NCI-H1417 (cell line): ENCODE measurements at regions not wholly inside any gene's neighbourhood (a gene's known extent, or its start where the extent isn't known, plus 50 kb on each side); places are given as distances from the start of the nearest gene placed in this dataset.
"Not testable (repeated sequence)": the region's sequence is repeated elsewhere in the genome, so short reads cannot be mapped to it uniquely, and the experiment has no call there.

ENCODE experiments used
- DNase-seq, 3 experiments: peaks; one replicate each; lab custom pipeline; 2025; lab: John Stamatoyannopoulos, UW

- DNase-seq: peak in 1 of 3 experiments; percentile 18
These were observed 273.2 kb upstream of the PAPPA start for GRCh38 chr9:115880221-115880885.

- DNase-seq: no peak
These were observed 270.7 kb upstream of the PAPPA start for GRCh38 chr9:115882911-115883310.

GRCh38 chr9:115883467-115884329 is 269.9 kb upstream of the PAPPA start:
- peak; percentile 4 to 81 (median 55) for DNase-seq

GRCh38 chr9:115884846-115885245 is 268.7 kb upstream of the PAPPA start:
- DNase-seq: no peak

- no peak for DNase-seq
These were observed 265.5 kb upstream of the PAPPA start for GRCh38 chr9:115888131-115888530.

GRCh38 chr9:115891929-115892328 is 261.7 kb upstream of the PAPPA start:
- no peak for DNase-seq

GRCh38 chr9:115898478-115898877 is 255.1 kb upstream of the PAPPA start:
- DNase-seq: not testable (repeated sequence)

GRCh38 chr9:115900698-115901097 is 252.9 kb upstream of the PAPPA start:
- no peak for DNase-seq

GRCh38 chr9:115910959-115911358 is 242.6 kb upstream of the PAPPA start:
- DNase-seq: no peak

- DNase-seq: no peak
These were observed 241.5 kb upstream of the PAPPA start for GRCh38 chr9:115912086-115912485.

GRCh38 chr9:115913696-115914095 is 239.9 kb upstream of the PAPPA start:
- DNase-seq: no peak

- no peak for DNase-seq
These were observed 239.3 kb upstream of the PAPPA start for GRCh38 chr9:115914291-115914690.

GRCh38 chr9:115921301-115921700 is 232.3 kb upstream of the PAPPA start:
- DNase-seq: no peak

GRCh38 chr9:115922444-115922843 is 231.1 kb upstream of the PAPPA start:
- no peak for DNase-seq

- DNase-seq: no peak
These were observed 230.2 kb upstream of the PAPPA start for GRCh38 chr9:115923410-115923809.

- no peak for DNase-seq
These were observed 229.5 kb upstream of the PAPPA start for GRCh38 chr9:115923903-115924668.

GRCh38 chr9:115924669-115924987 is 229.0 kb upstream of the PAPPA start:
- DNase-seq: no peak

GRCh38 chr9:115925424-115925823 is 228.2 kb upstream of the PAPPA start:
- DNase-seq: no peak

GRCh38 chr9:115930472-115930871 is 223.1 kb upstream of the PAPPA start:
- no peak for DNase-seq

GRCh38 chr9:115938479-115938878 is 215.1 kb upstream of the PAPPA start:
- no peak for DNase-seq

- DNase-seq: no peak
These were observed 214.4 kb upstream of the PAPPA start for GRCh38 chr9:115939065-115939765.
